GM20000 (cell line): ENCODE measurements at regions not wholly inside any gene's neighbourhood (a gene's known extent, or its start where the extent isn't known, plus 50 kb on each side); places are given as distances from the start of the nearest gene placed in this dataset.

Experiments
- DNase-seq: peaks from one replicate; pipeline ENCODE4 v3.0.0; 2012; ENCODE audit warnings: low spot score
- CTCF ChIP-seq: IDR thresholded peaks from 2 replicates; pipeline ENCODE4 v1.5.1; 2012; ENCODE audit warnings: mild to moderate bottlenecking, control low read depth; ENCODE audit errors: extremely low read depth, missing control alignments

GRCh38 chr2:129904532-129905446 lies 74.7 kb upstream of the RAB6C start:
- DNase-seq: no peak
- no peak for TF ChIP-seq CTCF

- DNase-seq: no peak
- no peak for TF ChIP-seq CTCF
These were observed 73.8 kb upstream of the RAB6C start for GRCh38 chr2:129905664-129906081.

- DNase-seq: no peak
- TF ChIP-seq CTCF: no peak
These were observed 73.2 kb upstream of the RAB6C start for GRCh38 chr2:129906139-129906860.

- TF ChIP-seq CTCF: no peak
- no peak for DNase-seq
These were observed 72.6 kb upstream of the RAB6C start for GRCh38 chr2:129906861-129907235.

GRCh38 chr2:129907256-129907998 lies 72.0 kb upstream of the RAB6C start:
- TF ChIP-seq CTCF: no peak
- DNase-seq: no peak

GRCh38 chr2:129908721-129909373 lies 70.6 kb upstream of the RAB6C start:
- TF ChIP-seq CTCF: no peak
- no peak for DNase-seq
